ENCODE measurements at regions not wholly inside any gene's neighbourhood (a gene's known extent, or its start where the extent isn't known, plus 50 kb on each side); places are given as distances from the start of the nearest gene placed in this dataset.

GRCh38 chr6:81298751-81299150, 453.7 kb downstream of the TENT5A start:
- Histone ChIP-seq H3K27ac (no peak overlapping the region), H3K9me3 (no peaks in the 10 kb centered on the region), H3K36me3 (no peaks in the 10 kb centered on the region), H3K27me3 (no peaks in the 10 kb centered on the region), H3K4me1 (ENCODE audit: control insufficient read depth in 1 of 2, insufficient read depth in 1 of 2, low read depth in 1 of 2, low read length in 1 of 2) (no peaks in the 10 kb centered on the region), H3K4me3 (ENCODE audit: low read depth in 1 of 2, low read length in 1 of 2) (no peak overlapping the region)
- TF ChIP-seq CTCF (IDR thresholded peaks at IDR 0.05), result no peak

GRCh38 chr6:81295310-81295709, 457.2 kb downstream of the TENT5A start:
- no peak for TF ChIP-seq CTCF (IDR thresholded peaks at IDR 0.05)
- Histone ChIP-seq H3K4me1 (ENCODE audit: control insufficient read depth in 1 of 2, insufficient read depth in 1 of 2, low read depth in 1 of 2, low read length in 1 of 2) (no peaks in the 10 kb centered on the region), H3K36me3 (no peaks in the 10 kb centered on the region), H3K4me3 (ENCODE audit: low read depth in 1 of 2, low read length in 1 of 2) (no peak overlapping the region), H3K27ac (no peak overlapping the region), H3K27me3 (no peaks in the 10 kb centered on the region), H3K9me3 (no peaks in the 10 kb centered on the region)

- no peaks in the 10 kb centered on the region for H3K36me3 ChIP-seq
- no peaks in the 10 kb centered on the region for H3K27me3 ChIP-seq
- no peak overlapping the region for H3K4me3 ChIP-seq (ENCODE audit: low read depth in 1 of 2, low read length in 1 of 2)
Observed at GRCh38 chr6:81293896-81294295, 458.6 kb downstream of the TENT5A start.

GRCh38 chr6:81289229-81289628, 463.3 kb downstream of the TENT5A start:
- H3K27me3 ChIP-seq, result no peaks in the 10 kb centered on the region
- H3K27ac ChIP-seq, result no peak overlapping the region
- TF ChIP-seq CTCF (IDR thresholded peaks at IDR 0.05), result no peak
- no peaks in the 10 kb centered on the region for H3K4me1 ChIP-seq (ENCODE audit: control insufficient read depth in 1 of 2, insufficient read depth in 1 of 2, low read depth in 1 of 2, low read length in 1 of 2)
- no peaks in the 10 kb centered on the region for H3K9me3 ChIP-seq
- H3K4me3 ChIP-seq (ENCODE audit: low read depth in 1 of 2, low read length in 1 of 2), result no peak overlapping the region
- no peaks in the 10 kb centered on the region for H3K36me3 ChIP-seq

More at GRCh38 chr6:81293896-81294295, 458.6 kb downstream of the TENT5A start:
- no peaks in the 10 kb centered on the region for H3K4me1 ChIP-seq (ENCODE audit: control insufficient read depth in 1 of 2, insufficient read depth in 1 of 2, low read depth in 1 of 2, low read length in 1 of 2)
- no peaks in the 10 kb centered on the region for H3K9me3 ChIP-seq
- TF ChIP-seq CTCF (IDR thresholded peaks at IDR 0.05), result no peak
- H3K27ac ChIP-seq, result no peak overlapping the region

GRCh38 chr6:81265106-81265505, 487.4 kb downstream of the TENT5A start:
- H3K27me3 ChIP-seq, result no peaks in the 10 kb centered on the region
- H3K9me3 ChIP-seq, result no peaks in the 10 kb centered on the region
- TF ChIP-seq CTCF (IDR thresholded peaks at IDR 0.05), result no peak
- H3K4me3 ChIP-seq (ENCODE audit: low read depth in 1 of 2, low read length in 1 of 2), result no peak overlapping the region
- H3K27ac ChIP-seq, result no peak overlapping the region
- no peaks in the 10 kb centered on the region for H3K36me3 ChIP-seq
- no peaks in the 10 kb centered on the region for H3K4me1 ChIP-seq (ENCODE audit: control insufficient read depth in 1 of 2, insufficient read depth in 1 of 2, low read depth in 1 of 2, low read length in 1 of 2)

All from neutrophil (primary cell).